AG08396 (cell line): ENCODE measurements at regions not wholly inside any gene's neighbourhood (a gene's known extent, or its start where the extent isn't known, plus 50 kb on each side); places are given as distances from the start of the nearest gene placed in this dataset.
"Not testable (repeated sequence)": the region's sequence is repeated elsewhere in the genome, so short reads cannot be mapped to it uniquely, and the experiment has no call there.

Experiments used
- DNase-seq: peaks from one replicate; pipeline ENCODE4 v3.0.0; 2012; ENCODE audit warnings: low spot score, mixed read lengths

- DNase-seq, result not testable (repeated sequence)
These were observed 182.8 kb upstream of the NECTIN3 start for GRCh38 chr3:110888625-110889375.

GRCh38 chr3:110889376-110889699 lies 182.3 kb upstream of the NECTIN3 start:
- DNase-seq, result not testable (repeated sequence)

GRCh38 chr3:110894574-110894973 lies 177.0 kb upstream of the NECTIN3 start:
- DNase-seq, result no peak

- DNase-seq, result no peak
These were observed 176.6 kb upstream of the NECTIN3 start for GRCh38 chr3:110895054-110895453.

- no peak for DNase-seq
These were observed 174.6 kb upstream of the NECTIN3 start for GRCh38 chr3:110897046-110897445.

- no peak for DNase-seq
These were observed 171.0 kb upstream of the NECTIN3 start for GRCh38 chr3:110900576-110900975.

- DNase-seq, result no peak
These were observed 170.1 kb upstream of the NECTIN3 start for GRCh38 chr3:110901536-110901935.

- no peak for DNase-seq
These were observed 169.0 kb upstream of the NECTIN3 start for GRCh38 chr3:110902453-110903085.

GRCh38 chr3:110903771-110904519 lies 167.7 kb upstream of the NECTIN3 start:
- no peak for DNase-seq

- no peak for DNase-seq
These were observed 167.1 kb upstream of the NECTIN3 start for GRCh38 chr3:110904520-110904890.

GRCh38 chr3:110905121-110905520 lies 166.5 kb upstream of the NECTIN3 start:
- DNase-seq, result no peak

GRCh38 chr3:110909839-110910238 lies 161.8 kb upstream of the NECTIN3 start:
- DNase-seq, result no peak

- no peak for DNase-seq
These were observed 161.2 kb upstream of the NECTIN3 start for GRCh38 chr3:110910346-110910955.

- DNase-seq, result no peak
These were observed 152.7 kb upstream of the NECTIN3 start for GRCh38 chr3:110918963-110919362.

- no peak for DNase-seq
These were observed 145.8 kb upstream of the NECTIN3 start for GRCh38 chr3:110925798-110926197.

- DNase-seq, result no peak
These were observed 143.5 kb upstream of the NECTIN3 start for GRCh38 chr3:110928016-110928662.

- no peak for DNase-seq
These were observed 141.8 kb upstream of the NECTIN3 start for GRCh38 chr3:110929816-110930215.

GRCh38 chr3:110932567-110932966 lies 139.0 kb upstream of the NECTIN3 start:
- peak; percentile 5 for DNase-seq

GRCh38 chr3:110933821-110934426 lies 137.7 kb upstream of the NECTIN3 start:
- DNase-seq, result no peak

- no peak for DNase-seq
These were observed 133.0 kb upstream of the NECTIN3 start for GRCh38 chr3:110938629-110939028.

- DNase-seq, result no peak
These were observed 131.6 kb upstream of the NECTIN3 start for GRCh38 chr3:110940055-110940454.

GRCh38 chr3:110944782-110945181 lies 126.8 kb upstream of the NECTIN3 start:
- no peak for DNase-seq
